Epidermal melanocyte (primary cell): ENCODE measurements at regions not wholly inside any gene's neighbourhood (a gene's known extent, or its start where the extent isn't known, plus 50 kb on each side); places are given as distances from the start of the nearest gene placed in this dataset.
"Not testable (repeated sequence)": the region's sequence is repeated elsewhere in the genome, so short reads cannot be mapped to it uniquely, and the experiment has no call there.

Experiments used
- DNase-seq: peaks from one replicate; pipeline ENCODE4 v3.0.0; 2011; ENCODE audit warnings: low spot score; ENCODE audit not compliant: insufficient read length

DNA sequence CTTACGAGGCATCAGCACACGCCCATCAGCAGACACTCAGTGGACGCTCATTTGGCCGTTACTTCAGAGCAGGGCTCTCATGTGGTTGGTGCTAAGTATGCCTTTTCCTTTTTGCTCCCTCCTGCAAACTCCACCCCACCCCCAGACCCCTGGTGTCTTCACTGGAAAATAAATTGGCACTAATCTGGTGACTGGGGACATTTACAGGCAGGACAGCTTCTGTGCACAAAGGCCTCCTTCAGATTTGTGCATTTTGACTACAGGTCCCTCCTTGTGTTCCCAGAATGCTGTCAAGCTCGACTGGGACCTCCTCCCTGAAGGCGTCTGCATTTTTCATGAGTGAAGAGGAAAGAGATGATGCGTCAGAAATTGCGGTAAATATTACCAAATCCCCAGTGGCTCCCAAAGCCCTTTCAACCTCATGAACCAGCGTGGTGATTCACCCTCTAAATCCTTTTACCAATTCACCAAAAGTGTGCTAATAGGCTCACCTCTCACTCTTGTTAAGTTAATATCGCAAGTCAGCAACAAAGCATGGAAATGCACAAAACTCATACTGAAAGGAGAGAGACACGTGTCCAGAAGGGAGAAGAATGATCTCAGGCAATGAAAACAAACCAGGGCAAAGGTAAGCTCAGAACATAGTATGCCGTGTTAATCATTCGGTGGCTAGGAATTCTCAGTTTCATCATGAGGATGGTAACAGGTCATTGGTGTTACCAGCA is 119.0 kb downstream of the NKX6-1 start:
- DNase-seq, result no peak

GRCh38 chr4:84378983-84379382 is 120.1 kb downstream of the NKX6-1 start:
- DNase-seq, result no peak

DNA sequence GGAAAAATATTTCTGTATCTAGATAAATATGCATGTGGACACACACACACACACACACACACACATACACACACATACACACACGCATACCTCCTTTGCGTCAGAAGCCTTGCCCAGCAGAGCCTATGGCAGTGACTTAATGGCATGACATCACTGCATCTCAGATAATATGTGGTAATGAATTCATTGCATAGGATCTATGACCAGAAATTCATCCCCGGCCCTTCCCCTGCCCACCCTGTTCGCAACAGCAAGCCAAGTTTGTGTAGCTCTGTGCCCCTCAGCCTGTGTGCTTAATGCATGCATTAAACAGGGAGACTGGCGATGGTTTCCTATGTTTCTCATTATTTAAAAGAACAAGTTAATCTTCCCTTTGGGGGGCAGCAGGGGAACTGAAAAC is 120.7 kb downstream of the NKX6-1 start:
- DNase-seq, result no peak

DNA sequence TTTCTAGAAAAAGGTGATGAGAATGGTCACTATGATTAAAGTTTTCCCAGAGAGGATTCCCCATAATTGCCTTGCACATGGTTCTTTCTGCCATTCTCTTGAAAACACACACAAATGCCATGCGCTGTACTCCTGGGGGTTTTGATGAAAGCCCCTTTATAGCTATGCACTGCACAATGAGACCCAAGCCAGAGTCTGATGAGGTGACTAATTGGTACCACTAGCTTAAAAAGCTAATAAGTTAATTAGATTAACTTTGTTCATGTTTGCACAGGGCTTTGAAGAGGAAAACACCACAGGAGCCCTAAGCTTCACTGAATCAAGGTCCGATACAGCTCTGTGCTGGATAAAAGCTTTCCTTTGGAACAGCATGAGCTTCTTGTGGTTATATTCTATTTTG is 132.2 kb downstream of the NKX6-1 start:
- no peak for DNase-seq

GRCh38 chr4:84366161-84366560 is 132.9 kb downstream of the NKX6-1 start:
- DNase-seq, result no peak

DNA sequence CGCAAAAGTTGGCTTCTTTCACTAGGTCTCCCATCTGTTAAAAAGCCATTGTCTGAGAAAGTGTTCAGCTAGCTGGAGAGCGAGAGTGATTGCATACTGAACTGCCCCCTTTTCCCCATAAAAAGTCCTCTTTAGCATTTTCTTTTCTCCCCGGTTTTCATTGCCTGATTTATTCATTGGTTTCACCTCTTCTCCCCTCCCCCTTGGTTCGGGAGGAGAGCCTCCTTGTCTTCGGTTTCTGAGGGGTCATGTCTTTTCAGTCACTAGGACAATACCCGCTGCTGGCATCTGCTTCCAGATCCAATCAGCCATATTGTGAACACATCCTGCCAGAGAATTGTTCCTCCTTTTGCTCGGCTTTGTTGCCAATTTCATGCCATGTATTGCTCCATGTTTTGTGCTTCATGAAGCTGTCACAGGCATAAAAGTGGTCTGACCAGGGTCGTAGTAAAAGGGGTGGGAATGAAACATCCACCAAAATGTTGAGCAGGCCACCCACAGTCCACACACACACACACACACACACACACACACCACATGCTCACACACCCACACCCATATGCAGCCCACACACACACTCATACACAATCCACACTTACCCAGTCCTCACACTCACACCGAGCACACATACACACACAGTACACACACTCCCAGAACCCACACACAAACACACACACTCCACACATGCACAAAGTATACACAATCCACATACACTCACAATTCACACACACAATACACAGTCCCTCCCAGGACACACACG is 136.0 kb downstream of the NKX6-1 start:
- no peak for DNase-seq

DNA sequence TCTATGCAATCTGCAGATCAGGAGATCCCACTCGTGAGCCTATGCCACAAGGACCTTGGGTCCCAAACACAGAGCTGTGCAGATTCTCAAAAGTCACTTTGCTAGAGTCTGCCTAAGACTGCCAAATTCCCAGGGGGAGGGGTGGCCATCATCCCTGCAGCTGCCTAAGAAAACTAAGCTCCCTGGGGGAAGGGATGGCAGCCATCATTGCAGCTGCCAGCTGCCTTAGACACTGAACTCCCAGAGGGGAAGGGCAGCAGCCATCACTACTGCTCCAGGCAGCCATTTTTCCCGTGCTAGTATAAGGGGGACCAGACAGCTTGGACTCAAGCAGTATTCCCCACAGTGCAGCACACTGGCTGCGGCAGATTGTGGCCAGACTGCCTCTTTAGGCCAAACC is 156.9 kb downstream of the NKX6-1 start:
- no peak for DNase-seq

DNA sequence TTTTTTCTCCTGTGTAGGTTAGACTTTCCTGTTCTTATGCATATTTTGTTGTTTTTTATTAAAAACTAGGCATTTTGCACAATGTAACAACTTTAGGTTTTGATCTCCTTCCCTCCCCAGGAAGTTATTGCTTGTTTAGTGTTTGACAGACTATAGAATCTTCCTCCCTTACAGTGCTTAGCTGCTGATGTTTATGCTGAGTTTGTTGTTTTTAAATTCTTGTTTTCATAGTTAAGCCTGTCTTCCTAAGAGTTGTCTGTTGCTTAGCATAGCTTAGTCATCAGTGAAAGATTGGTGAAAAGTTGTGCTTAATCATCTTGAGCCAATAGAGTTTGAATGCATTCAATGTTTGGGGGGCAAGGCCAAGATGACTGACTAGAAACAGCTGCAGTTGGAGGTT is 157.5 kb downstream of the NKX6-1 start:
- DNase-seq, result no peak

DNA sequence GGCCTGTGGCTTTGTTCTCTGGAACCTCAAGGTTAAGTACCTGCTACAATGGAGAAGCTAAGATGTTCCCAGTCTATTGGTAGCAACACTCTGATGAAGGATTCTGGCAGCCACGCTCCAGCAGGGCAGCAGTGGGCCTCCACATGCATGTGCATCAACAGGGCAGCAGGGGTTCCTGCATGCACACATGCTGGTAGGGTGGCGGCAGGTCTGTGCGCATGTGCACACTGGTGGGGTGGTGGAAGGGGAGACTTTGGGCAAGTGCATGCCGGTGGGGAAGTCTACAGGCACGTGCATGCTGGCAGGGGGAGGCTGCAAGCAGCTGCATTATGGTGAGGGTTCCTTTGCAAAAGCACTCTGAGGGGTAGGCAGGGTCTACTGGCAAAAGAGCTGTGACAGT is 160.7 kb downstream of the NKX6-1 start:
- no peak for DNase-seq

- no peak for DNase-seq
Observed at GRCh38 chr4:84336964-84337705, 162.0 kb downstream of the NKX6-1 start.

- DNase-seq, result no peak
Observed at GRCh38 chr4:84327526-84327925, 171.6 kb downstream of the NKX6-1 start.

DNA sequence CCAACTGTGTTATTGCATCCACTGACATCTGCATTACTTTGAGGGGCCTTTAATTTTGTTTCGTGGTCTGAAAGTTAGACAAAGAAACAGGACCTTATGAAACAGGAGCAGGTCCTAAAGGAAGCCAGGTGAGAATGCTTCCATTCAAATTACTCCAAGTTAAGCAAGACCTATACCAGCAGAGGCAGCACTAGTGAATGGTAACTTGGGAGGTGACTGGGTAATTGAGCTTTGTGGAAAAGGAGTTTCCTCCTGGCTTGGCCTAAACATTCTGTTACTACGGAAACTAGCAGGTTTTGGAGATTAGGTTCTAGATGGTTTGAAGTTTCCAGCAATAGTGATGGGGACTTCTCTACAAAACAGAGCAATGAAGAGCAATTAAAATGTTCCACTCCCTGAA is 173.5 kb downstream of the NKX6-1 start:
- no peak for DNase-seq

DNA sequence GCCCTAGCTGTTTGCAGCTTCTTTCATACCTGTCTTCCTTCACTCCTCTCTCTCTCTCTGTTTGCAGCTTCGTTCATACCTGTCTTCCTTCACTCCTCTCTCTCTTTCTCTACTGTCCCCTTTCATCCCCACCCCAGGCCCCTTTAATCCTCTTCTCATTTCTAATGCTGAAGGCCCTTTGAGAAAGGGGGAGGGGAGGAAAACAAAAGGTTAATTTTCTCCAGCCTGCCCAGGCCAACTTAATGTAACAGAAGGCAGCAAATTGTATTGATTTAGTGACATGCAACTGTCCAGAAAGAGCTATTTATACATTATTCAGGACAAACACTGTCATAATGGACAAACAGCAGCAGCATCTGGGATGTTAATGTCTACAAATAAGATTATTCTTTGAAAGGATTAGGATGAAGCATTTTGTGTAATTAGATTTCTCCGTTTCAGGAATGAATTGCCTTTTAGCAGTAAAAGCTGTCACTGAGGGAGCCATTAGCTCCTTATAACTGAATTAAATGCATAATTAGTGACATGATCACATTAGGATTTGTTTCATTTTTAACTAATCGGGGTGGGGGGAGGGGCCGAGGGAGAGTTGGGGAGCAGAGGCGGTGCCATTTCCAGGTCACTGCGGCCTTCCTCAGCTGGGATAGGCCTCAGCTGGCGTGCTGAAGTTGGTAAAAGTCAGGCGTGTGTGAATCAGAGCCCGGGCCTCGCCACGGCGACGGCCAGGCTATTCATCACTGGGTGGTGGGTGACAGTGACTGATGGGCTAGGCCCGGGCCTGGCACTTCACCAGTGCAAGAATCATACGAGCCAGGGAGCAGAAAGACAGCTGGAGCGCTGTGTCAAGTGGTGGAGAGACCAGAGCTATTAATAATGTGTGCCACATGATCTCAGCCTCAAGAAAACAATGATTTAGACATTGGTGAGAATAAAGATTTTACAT is 174.5 kb downstream of the NKX6-1 start:
- DNase-seq, result no peak

GRCh38 chr4:84319124-84319523 is 180.0 kb downstream of the NKX6-1 start:
- no peak for DNase-seq

DNA sequence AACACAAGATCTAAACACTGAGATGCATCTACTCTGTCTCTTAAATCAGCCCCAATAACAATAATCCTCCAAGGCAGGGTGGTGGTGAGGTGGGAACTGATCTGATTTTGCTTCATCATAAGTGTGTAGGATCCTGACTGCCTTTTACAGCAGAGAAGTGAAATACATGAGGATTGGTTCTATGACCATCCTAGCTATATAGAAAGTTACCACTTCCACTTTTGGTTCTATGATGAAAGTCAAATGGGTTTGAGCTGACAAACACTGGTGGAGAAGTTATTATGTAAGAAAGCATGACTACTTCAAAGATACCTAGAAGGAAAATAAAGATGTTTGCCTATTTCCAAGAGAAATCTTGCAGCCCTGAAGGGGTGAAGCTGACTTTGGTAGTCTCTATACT is 181.6 kb downstream of the NKX6-1 start:
- no peak for DNase-seq

- DNase-seq, result no peak
Observed at GRCh38 chr4:84312426-84313012, 186.6 kb downstream of the NKX6-1 start.

DNA sequence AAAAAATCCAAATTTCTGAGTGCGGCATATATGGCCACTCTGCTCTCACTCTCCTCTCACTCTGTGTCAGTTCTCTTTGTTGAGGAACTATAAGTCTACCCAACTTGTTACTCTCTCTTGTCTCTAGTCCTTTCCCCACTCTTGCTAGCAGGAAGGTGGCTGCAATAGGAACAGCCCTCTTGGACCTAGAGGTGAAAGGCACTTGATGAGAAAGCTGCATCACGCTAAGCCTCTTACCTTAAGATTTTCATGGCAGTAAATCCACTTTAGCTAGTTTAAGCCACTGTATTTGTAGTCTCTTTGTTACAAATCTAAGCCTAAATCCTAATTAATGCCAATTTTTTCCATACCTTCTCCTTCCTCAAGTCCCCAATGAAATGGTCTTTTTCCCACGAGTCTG is 189.9 kb downstream of the NKX6-1 start:
- no peak for DNase-seq

GRCh38 chr4:84298719-84299254 is 200.3 kb downstream of the NKX6-1 start:
- not testable (repeated sequence) for DNase-seq

DNA sequence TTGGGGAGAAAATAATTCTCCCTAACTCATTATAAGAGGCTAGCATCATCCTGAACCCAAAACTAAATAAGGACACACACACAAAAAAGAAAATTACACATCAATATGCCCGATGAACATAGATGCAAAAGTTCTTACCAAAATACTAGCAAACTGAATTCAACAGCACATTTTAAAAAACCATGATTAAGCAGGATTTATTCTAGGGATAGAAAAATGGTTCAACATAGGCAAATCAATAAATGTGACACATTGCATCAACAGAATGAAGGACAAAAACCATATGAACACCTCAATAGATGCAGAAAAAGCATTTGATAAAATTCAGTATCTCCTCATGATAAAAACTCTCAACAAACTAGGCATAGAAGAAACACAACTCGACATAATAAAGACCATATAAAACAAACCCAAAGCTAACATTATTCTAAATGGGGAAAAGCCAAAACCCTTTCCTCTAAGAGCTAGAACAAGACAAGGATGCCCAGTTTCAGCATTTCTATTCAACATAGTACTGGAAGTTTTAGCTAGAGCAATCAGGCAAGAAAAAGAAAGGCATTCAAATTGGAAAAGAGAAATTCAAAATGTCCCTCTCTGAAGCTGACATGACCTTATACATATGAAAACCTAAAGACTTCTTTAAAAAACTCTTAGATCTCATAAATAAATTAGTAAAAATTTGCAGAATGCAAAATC is 200.9 kb downstream of the NKX6-1 start:
- no peak for DNase-seq

- no peak for DNase-seq
Observed at GRCh38 chr4:84291969-84292368, 207.1 kb downstream of the NKX6-1 start.
